Lung (tissue), 11 donors: ENCODE measurements at regions not wholly inside any gene's neighbourhood (a gene's known extent, or its start where the extent isn't known, plus 50 kb on each side); places are given as distances from the start of the nearest gene placed in this dataset.

Experiments used
- ATAC-seq: fragments of 200-7000 bp; cut with Tn5 transposase; one replicate; pipeline ENCODE4 v1.9.1; 2020; ENCODE audit warnings: moderate number of reproducible peaks; ENCODE audit not compliant: insufficient read depth, low FRiP score
- DNase-seq, 3 donors: peaks; one replicate each; pipeline ENCODE4 v3.0.0-alpha.2; 2013 to 2017
- H3K27ac ChIP-seq, 2 donors: one replicate each; pipeline ENCODE4 v1.5.1; 2013; ENCODE audit warnings: mild to moderate bottlenecking in 2 of 2, moderate library complexity in 2 of 2, control low read depth in 1 of 2, inconsistent platforms in 1 of 2, low read depth in 1 of 2, low read length in 1 of 2
- H3K27me3 ChIP-seq, 3 donors: one replicate each; pipeline ENCODE4 v1.5.1; 2013; ENCODE audit warnings: low read length in 2 of 3; ENCODE audit not compliant: control insufficient read depth in 3 of 3, insufficient read depth in 3 of 3
- H3K36me3 ChIP-seq, 4 donors: one replicate each; pipeline ENCODE4 v1.5.1; 2013; ENCODE audit warnings: low read length in 4 of 4, mild to moderate bottlenecking in 1 of 4, moderate library complexity in 1 of 4; ENCODE audit not compliant: control insufficient read depth in 4 of 4, insufficient read depth in 4 of 4
- H3K4me1 ChIP-seq, 5 donors: one replicate each; pipeline ENCODE4 v1.5.1; 2013; ENCODE audit warnings: low read length in 5 of 5, mild to moderate bottlenecking in 2 of 5, moderate library complexity in 1 of 5; ENCODE audit not compliant: control insufficient read depth in 5 of 5, insufficient read depth in 5 of 5
- H3K4me3 ChIP-seq: one replicate; pipeline ENCODE4 v1.5.1; 2013; ENCODE audit warnings: mild to moderate bottlenecking, control low read depth, moderate library complexity
- H3K9ac ChIP-seq, 2 donors: one replicate each; pipeline ENCODE4 v1.5.1; 2013; ENCODE audit warnings: low read length in 2 of 2, control low read depth in 1 of 2; ENCODE audit not compliant: insufficient read depth in 1 of 2
- H3K9me3 ChIP-seq, 4 donors: one replicate each; pipeline ENCODE4 v1.5.1; 2013; ENCODE audit warnings: low read length in 3 of 4, mild to moderate bottlenecking in 1 of 4, moderate library complexity in 1 of 4; ENCODE audit not compliant: control insufficient read depth in 4 of 4, insufficient read depth in 3 of 4
- CTCF ChIP-seq: IDR thresholded peaks from 2 replicates; pipeline ENCODE4 v1.5.1; 2012; ENCODE audit warnings: mild to moderate bottlenecking; ENCODE audit errors: control extremely low read depth, extremely low read depth
- WGBS, 2 donors: extraction: QIAGEN DNeasy Blood & Tissue Kit; methylation state at CpG; one replicate each; pipeline ENCODE4 v1.1.7; 2013; 5-methylcytosine and 5-hydroxymethylcytosine counted together
- donor health status: control.
- donor health status: control.
- donor health status: Bipolar disorder and iron deficiency.
- donor health status: healthy.
- donor health status: DM: yes; HTN: yes; CAD: no.

DNA sequence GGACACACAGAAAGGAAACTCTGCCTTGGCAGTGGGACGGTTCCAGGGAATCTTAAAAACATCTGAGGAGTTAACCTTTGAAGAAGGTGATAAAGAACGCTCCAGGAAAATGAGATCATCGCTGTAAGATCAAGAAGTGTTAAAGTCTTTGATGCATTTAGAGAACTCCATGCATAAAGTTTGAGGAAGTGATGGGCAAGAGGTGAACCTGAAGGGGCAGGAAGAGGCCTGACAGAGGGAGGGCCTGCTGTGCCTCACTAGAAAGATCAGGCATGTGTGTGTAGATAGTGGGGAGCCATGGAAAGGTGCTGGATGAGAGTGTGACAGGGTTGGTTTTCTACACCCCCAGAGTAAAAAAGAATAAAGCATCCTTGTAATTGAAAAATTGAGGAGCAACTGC lies 889.2 kb downstream of the MCTP2 start:
- Histone ChIP-seq H3K4me3 (no peak overlapping the region), H3K27me3 (no peaks in the 10 kb centered on the region), H3K27ac (no peak overlapping the region), H3K4me1 (no peaks in the 10 kb centered on the region), H3K36me3 (no peaks in the 10 kb centered on the region), H3K9ac (no peak overlapping the region), H3K9me3 (peaks cover 0 to 2% (median 0%) of the 10 kb centered on the region in 4 donors)
- 71 to 78% methylated on average over 3 of the region's 3 CpGs for WGBS, 2 donors
- DNase-seq (no peak), ATAC-seq (no peak)
- TF ChIP-seq CTCF, result no peak

DNA sequence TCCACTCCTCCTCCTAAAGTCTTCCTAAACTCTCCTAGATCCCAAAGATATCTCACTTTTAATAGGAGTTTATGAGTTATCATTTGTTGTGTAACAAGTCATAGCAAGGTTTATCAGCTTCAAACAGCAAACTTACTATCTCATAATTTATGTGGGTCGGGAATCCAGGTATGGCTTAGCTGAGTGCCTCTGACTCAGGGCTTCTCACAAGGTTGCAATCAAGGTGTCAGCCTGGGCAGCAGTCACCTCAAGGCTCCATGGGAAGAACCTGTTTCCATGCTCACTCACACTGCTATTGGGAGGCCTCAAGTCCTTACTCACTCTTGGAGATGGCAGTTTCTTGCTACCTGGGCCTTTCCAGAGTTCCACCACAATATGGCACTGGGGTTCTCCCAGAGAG lies 889.8 kb downstream of the MCTP2 start:
- no peak for DNase-seq
- Histone ChIP-seq H3K9ac (no peak overlapping the region), H3K4me3 (no peak overlapping the region), H3K36me3 (no peaks in the 10 kb centered on the region), H3K4me1 (no peaks in the 10 kb centered on the region), H3K27me3 (no peaks in the 10 kb centered on the region), H3K9me3 (peaks cover 0 to 2% (median 0%) of the 10 kb centered on the region in 4 donors), H3K27ac (no peak overlapping the region)
- 91% methylated on average over 1 of the region's 1 CpG for WGBS, 2 donors
- no peak for ATAC-seq
- TF ChIP-seq CTCF, result no peak

DNA sequence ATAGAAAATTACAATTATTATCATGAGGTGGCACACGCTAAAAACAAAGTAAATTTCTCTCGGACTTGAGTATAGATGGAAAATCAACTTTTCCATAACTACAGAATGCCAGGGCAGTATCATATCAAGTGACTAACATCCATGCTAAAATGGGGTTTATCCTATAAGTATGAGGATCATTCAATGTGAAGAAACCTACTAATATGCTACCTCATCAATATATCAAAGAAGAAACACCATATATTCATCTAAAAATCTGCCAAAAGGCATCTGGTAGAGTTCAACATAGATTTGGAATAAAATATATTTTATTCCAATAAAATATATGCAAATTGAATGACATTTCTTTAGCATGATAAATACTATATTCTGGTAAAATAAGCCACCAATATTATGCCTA lies 894.4 kb downstream of the MCTP2 start:
- DNase-seq (no peak), ATAC-seq (no peak)
- Histone ChIP-seq H3K27me3 (no peaks in the 10 kb centered on the region), H3K27ac (no peak overlapping the region), H3K36me3 (no peaks in the 10 kb centered on the region), H3K9me3 (peaks cover 0 to 2% (median 0%) of the 10 kb centered on the region in 4 donors), H3K9ac (no peak overlapping the region), H3K4me3 (no peak overlapping the region), H3K4me1 (peaks cover 0 to 17% (median 11%) of the 10 kb centered on the region in 5 donors)
- 91 to 93% methylated on average over 2 of the region's 2 CpGs for WGBS, 2 donors
- TF ChIP-seq CTCF, result no peak

GRCh38 chr15:95127356-95127755 lies 896.0 kb downstream of the MCTP2 start:
- H3K27ac ChIP-seq, result peak overlapping the region in 1 of 2 donors; percentile 21
- WGBS, 2 donors, result 67 to 78% methylated on average over 3 of the region's 3 CpGs
- ATAC-seq, result no peak
- no peak overlapping the region for H3K4me3 ChIP-seq
- H3K27me3 ChIP-seq, result no peaks in the 10 kb centered on the region
- no peak for DNase-seq
- H3K9ac ChIP-seq, result no peak overlapping the region
- H3K4me1 ChIP-seq, result peaks cover 0 to 29% (median 18%) of the 10 kb centered on the region in 5 donors
- no peaks in the 10 kb centered on the region for H3K9me3 ChIP-seq
- TF ChIP-seq CTCF, result no peak
- H3K36me3 ChIP-seq, result no peaks in the 10 kb centered on the region
